MG63 (cell line): ENCODE measurements at regions not wholly inside any gene's neighbourhood (a gene's known extent, or its start where the extent isn't known, plus 50 kb on each side); places are given as distances from the start of the nearest gene placed in this dataset.

Experiments
- DNase-seq: peaks from one replicate; pipeline ENCODE4 v3.0.0-alpha.2; 2020
- H3K27me3 ChIP-seq: fragments of 250-450 bp; sonication (Bioruptor Pico); 2 replicates; pipeline ENCODE4 v1.5.1; 2020; ENCODE audit warnings: mild to moderate bottlenecking, moderate library complexity
- H3K36me3 ChIP-seq: fragments of 250-450 bp; sonication (Bioruptor Pico); 2 replicates; pipeline ENCODE4 v1.5.1; 2020; ENCODE audit warnings: mild to moderate bottlenecking, moderate library complexity
- H3K4me3 ChIP-seq: fragments of 250-450 bp; sonication (Bioruptor Pico); 2 replicates; pipeline ENCODE4 v1.5.1; 2020; ENCODE audit warnings: mild to moderate bottlenecking, moderate library complexity
- H3K9me3 ChIP-seq: fragments of 250-450 bp; sonication (Bioruptor Pico); 2 replicates; pipeline ENCODE4 v1.5.1; 2020; ENCODE audit warnings: mild to moderate bottlenecking, moderate library complexity

DNA sequence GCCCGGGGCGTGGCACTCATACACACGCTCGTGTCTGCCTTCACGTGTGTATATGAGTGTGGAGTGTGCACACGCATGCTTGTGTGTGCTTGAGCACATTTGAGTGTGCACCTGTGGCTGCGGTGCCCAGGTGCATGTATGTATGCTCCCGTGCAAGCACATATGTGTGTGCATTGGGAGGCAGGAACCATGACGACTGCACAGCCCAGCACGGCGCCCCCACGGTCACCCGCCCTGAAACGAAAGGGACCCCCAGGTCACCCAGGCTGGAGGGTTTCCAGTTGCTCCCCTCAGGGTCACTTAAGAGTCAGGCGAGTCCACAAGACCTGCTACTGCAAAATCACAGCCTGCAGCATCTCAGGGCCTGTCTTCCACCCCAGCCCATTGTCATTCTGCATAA lies 94.7 kb downstream of the YTHDF1 start:
- Histone ChIP-seq H3K27me3 (peaks cover 45% of the 10 kb centered on the region), H3K36me3 (no peaks in the 10 kb centered on the region), H3K9me3 (no peaks in the 10 kb centered on the region), H3K4me3 (no peak overlapping the region)
- no peak for DNase-seq

DNA sequence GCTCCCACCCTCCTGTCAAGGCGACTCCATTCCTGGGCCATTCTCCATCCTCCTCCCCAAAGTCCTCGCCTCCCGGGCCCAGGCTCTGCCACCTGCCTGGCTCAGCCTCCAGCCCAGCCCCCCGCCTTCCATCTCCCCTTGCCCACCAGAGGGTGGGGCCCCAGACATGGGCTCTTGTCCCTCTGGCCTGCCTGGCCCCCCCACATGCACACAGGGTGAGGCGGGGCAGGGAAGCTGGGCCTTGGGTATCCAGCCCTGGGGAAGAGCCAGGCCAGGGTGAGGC lies 95.2 kb downstream of the YTHDF1 start:
- no peak for DNase-seq
- Histone ChIP-seq H3K9me3 (no peaks in the 10 kb centered on the region), H3K36me3 (no peaks in the 10 kb centered on the region), H3K27me3 (peaks cover 50% of the 10 kb centered on the region), H3K4me3 (no peak overlapping the region)

DNA sequence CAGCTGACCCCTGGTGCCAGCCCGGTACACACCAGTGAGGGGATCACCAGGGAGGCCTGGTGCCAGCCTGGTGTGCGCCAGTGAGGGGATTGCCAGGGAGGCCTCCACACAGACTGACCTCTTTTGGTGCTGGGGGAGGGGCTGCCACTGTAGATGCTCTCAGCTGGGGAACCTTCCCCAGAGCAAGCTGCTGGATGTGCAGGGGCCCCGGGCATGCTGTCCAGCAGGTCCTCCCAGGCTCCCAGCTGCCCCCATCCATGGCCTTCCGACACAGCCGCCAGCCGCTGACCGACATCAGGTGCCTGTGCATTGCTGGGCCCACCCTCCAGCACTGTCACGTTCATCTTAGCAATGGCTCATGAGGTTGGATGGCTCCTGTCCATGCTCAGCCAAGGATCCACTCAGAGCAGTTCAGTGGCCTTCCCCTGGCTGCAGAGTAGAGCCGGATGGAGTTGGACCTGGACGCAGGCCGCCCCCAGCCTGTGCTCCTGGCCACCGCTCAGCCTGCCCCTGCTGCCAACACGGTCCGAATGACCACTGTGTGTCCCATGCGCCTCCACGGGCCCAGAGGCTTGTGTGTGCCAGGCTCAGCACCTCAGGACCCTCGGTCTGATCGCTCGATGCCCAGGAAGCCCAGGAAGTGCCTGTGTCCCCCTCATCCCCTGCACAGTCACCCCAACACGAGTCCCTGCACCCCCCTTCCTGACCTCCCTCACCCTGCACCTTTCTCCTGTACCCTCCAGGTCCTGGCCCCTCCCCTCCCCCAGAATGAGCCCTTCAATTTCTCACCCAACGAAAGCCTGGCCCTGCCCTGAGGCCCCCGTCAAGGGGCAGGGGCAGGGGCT lies 95.7 kb downstream of the YTHDF1 start:
- peaks cover 56% of the 10 kb centered on the region for H3K27me3 ChIP-seq
- no peak overlapping the region for H3K4me3 ChIP-seq
- H3K36me3 ChIP-seq, result no peaks in the 10 kb centered on the region
- DNase-seq, result no peak
- no peaks in the 10 kb centered on the region for H3K9me3 ChIP-seq

DNA sequence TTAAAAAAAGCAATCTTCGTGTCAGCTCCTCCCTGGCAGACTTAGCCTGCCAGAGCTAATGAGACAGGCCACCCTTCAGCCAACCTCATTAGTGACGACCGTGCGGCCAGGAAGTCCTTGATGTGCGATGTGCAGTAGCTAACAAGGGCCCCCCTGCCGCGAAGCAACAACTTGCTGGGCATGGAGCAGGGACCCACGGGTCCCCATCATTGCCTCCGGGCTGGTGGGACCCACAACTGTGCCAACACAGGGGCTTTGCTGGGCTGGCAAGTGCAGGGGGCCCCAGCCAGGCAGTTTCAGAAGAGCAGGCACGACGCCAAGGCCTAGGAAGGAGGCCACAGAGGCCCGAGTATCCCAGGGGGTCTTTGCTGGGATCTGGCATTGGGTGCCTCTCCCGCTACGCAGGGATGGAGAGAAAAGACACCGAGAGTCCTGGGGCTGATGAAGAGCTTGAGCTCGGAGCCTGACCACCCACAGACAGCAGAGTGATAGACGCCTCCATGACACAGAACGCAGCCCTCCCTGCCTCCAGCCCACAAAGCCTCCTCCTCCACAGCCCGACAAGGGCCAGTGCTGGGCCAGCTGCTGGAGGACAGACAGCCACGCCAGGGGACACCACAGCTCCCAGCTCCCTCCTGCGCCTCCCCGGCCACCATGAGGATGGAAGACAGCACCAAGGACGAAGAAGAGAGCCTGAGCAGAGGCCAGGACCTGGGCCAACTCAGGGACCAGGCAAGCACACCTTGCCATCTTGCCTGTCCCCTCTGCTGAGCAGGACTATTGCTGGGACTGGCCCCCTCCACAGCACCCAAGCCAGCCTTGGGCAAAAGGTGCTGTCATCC lies 96.6 kb downstream of the YTHDF1 start:
- DNase-seq, result no peak
- no peaks in the 10 kb centered on the region for H3K36me3 ChIP-seq
- H3K9me3 ChIP-seq, result no peaks in the 10 kb centered on the region
- H3K4me3 ChIP-seq, result no peak overlapping the region
- peaks cover 61% of the 10 kb centered on the region for H3K27me3 ChIP-seq

DNA sequence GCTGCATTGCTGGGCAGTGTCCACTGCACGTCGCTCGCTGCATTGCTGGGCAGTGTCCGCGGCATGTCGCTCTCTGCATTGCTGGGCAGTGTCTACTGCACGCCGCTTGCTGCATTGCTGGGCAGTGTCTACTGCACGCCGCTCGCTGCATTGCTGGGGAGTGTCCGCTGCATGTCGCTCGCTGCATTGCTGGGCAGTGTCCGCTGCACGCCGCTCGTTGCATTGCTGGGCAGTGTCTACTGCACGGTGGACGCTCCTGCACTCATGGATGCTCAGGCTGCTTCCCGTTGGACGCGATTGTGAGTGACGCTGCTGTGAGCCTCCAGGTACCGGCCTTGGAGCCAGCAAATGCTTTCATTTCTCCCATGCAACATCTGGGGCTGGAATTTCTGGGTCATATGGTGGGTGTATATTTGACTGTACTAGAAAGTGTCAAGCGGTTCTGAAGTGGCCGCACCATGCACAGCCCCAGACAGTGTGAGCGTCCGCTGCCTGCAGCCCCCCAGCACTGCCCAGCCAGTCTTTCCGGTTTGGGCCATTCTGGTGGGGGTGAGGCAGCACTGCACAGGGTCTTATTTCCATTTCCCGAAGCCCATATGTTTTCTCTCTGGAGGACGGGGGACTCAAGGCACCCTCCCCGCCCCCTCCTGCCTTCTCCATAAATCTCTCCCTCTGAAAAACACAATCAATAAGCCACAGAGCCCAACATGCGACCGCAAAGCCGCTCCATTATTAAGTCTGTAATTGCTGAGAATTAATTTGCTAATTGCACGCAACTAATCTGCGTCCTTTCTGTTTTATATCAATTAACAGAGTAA lies 97.4 kb downstream of the YTHDF1 start:
- H3K27me3 ChIP-seq, result peaks cover 64% of the 10 kb centered on the region
- H3K36me3 ChIP-seq, result no peaks in the 10 kb centered on the region
- H3K4me3 ChIP-seq, result no peak overlapping the region
- H3K9me3 ChIP-seq, result no peaks in the 10 kb centered on the region
- no peak for DNase-seq

DNA sequence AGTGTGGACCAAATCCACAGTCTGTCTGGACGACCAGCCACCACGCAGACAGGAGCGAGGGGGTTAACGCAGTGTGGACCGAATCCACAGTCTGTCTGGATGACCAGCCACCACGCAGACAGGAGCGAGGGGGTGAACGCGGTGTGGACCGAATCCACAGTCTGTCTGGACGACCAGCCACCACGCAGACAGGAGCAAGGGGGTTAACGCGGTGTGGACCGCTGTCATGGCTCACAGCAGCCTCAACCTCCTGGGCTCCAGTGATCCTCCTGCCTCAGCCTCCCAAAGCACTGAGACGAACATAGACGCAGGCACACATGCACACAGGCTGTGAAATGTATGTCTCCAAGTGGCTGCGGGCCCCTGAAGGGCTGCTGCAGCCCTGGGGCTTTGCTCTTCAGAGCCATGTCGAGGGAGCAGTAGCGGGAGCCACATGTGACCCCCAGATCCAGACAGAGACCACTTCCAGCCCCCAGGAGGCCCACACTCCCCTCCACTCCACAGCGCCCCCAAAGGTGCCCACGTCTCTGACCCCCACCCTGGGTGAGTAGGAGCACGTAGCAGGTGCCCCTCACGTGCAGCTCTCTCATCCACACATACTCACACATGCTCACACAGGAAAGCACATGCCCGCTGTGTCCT lies 98.1 kb downstream of the YTHDF1 start:
- DNase-seq, result no peak
- Histone ChIP-seq H3K9me3 (no peaks in the 10 kb centered on the region), H3K36me3 (no peaks in the 10 kb centered on the region), H3K4me3 (no peak overlapping the region), H3K27me3 (peaks cover 66% of the 10 kb centered on the region)

DNA sequence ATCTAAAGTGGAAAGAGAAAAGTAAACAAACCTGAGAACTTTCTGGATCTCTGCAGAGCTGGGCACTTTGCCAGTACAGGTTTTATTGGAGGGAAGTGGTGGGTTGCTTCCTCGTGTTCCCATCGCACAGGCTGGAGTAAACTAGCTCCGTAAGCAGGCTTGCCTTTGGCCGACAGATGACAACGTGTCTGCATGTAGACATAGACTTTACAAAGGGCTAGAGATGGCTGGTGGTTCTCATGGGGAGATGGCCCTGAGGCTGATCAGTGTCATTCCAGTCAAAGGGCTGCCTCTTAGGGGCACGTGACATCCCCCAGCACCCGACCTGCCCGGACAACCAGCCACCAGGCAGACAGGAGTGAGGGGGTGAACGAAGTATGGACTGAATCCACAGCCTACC lies 98.8 kb downstream of the YTHDF1 start:
- Histone ChIP-seq H3K36me3 (no peaks in the 10 kb centered on the region), H3K4me3 (no peak overlapping the region), H3K9me3 (peaks cover 1% of the 10 kb centered on the region; the same call in 1 of the 2 replicates), H3K27me3 (peaks cover 60% of the 10 kb centered on the region)
- DNase-seq, result no peak

DNA sequence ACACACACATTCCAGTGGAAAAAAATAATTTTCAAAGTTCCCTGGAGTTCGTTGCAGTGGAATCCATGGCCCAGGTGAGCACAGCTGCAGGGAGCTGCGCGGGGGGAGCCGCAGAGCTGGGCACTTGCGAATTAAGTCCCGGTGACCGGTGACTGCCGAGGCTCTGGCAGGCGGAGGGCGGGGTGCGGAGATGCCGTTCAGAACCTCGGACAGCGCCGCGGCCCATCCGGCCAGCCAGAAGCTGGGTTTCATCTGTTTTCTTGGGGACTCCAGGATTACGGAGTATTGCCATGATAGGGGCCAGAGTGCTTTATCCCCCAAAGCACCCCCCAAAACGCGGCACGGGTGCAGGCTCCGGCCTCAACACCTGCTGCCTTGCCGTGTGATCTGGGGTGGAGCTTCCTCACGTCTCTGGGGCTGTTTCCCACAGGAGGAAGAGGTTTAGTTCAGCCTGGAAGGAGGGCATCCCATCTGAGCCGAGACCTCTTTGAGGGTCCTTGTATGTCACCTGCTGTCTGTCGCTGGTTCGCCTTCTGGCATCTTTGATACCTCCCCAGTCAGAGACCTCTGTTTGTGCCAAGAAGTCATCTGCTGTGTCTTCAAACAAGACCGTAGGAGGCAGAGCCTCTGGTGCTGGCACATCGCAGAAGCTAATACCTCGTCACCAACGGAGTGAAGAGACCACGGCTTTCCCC lies 99.4 kb downstream of the YTHDF1 start:
- Histone ChIP-seq H3K9me3 (peaks cover 7% of the 10 kb centered on the region), H3K36me3 (no peaks in the 10 kb centered on the region), H3K4me3 (no peak overlapping the region), H3K27me3 (peaks cover 56% of the 10 kb centered on the region)
- no peak for DNase-seq

DNA sequence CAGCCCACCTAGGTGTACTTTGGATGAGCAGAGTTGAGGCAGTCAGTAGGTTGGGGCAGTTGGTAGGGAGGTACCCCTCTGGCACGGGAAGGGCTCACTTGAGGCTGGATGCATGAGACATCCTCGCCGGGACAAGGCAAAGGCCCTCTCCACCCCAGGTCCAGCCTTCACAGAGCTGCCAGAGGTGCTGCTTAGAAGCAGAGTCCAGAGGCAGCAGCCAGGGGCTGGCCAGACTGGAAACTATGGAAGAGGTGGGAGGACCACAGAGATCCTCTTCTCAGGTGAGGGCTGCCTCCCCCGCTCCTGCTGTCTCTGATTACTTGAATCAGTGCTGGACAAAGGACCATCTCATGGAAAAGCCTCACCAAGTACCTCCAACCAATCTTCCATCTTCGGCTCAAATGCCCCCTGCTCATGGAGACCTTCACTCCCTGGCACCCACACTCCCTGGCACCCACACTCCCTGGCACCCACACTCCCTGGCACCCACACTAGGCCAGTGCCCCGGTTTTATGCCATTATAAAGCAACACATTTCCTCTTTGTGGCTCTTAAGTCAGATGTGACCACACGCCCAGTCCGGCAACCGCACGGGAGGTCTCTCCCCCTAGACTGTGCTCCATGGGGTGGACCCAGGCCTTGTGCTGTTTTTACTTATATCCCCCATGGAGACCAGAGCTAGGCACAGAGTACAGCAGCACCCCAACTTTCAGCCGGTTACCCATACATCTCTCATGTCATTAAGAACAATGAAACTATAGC lies 100.1 kb downstream of the YTHDF1 start:
- Histone ChIP-seq H3K27me3 (peaks cover 56% of the 10 kb centered on the region), H3K4me3 (no peak overlapping the region), H3K36me3 (no peaks in the 10 kb centered on the region), H3K9me3 (peaks cover 9% of the 10 kb centered on the region)
- DNase-seq, result no peak

DNA sequence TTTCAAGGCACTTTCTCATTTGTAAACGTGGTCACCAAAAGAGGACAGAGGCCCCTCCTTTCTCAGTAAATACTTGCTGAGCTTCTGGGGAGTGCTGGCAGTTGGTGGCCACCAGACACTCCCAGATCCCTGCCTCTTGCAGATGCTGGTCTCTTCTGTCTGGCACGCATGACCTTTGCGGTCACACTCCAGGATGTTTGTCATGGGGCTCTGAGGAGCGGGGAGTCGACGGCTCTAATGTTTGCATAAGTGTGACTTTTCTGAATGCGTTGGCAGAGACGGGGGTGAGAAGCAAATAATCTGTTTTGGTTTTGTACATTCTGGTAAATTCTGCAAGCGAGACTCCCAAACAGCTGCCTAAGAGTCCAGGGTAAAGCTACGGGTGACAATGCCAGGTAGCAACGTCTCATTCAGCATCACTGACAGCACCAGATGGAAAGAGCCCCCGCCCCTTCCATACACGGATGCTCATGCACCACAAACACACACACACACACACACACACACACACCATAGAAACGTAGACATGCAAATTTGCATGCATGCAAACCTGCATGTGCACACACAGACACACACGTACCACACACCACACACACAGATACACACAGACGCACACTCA lies 101.1 kb downstream of the YTHDF1 start:
- DNase-seq, result no peak
- Histone ChIP-seq H3K4me3 (no peak overlapping the region), H3K9me3 (peaks cover 11% of the 10 kb centered on the region), H3K36me3 (no peaks in the 10 kb centered on the region), H3K27me3 (peaks cover 52% of the 10 kb centered on the region)

DNA sequence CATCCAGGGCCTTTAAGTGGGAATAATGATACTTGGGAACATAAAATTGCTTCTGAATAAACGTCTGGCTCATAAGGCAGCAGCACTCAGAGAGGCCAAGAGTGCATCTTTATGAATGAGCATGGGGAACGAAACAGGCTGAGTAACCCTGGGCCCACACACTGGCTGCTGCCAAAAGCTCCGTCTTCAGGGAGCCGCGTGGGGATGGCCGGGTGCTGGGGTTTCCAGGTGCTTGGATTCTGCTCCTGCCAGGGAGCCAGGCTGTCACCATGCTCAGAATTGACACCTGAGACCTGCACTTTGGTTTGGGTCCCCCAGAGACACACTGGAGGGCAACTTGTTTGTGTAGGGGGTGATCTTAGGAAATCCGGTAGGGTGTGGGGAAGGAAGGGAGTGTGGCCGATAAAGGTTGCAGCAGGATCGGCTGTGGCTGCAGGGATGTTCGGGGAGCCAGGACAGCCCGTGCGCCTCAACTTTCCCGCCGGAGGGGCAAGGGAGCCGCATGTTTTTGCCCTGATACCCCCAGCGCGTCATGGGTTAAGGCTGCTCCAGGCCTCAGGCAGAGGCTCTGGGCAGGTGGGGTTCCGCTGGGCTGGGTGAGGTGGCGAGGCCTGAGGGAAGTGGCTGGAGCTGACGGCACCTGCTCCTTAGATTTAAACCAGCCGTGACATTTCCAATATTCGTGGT lies 101.8 kb downstream of the YTHDF1 start:
- peaks cover 48% of the 10 kb centered on the region for H3K27me3 ChIP-seq
- DNase-seq, result no peak
- no peaks in the 10 kb centered on the region for H3K36me3 ChIP-seq
- H3K4me3 ChIP-seq, result no peak overlapping the region
- peaks cover 11% of the 10 kb centered on the region for H3K9me3 ChIP-seq

DNA sequence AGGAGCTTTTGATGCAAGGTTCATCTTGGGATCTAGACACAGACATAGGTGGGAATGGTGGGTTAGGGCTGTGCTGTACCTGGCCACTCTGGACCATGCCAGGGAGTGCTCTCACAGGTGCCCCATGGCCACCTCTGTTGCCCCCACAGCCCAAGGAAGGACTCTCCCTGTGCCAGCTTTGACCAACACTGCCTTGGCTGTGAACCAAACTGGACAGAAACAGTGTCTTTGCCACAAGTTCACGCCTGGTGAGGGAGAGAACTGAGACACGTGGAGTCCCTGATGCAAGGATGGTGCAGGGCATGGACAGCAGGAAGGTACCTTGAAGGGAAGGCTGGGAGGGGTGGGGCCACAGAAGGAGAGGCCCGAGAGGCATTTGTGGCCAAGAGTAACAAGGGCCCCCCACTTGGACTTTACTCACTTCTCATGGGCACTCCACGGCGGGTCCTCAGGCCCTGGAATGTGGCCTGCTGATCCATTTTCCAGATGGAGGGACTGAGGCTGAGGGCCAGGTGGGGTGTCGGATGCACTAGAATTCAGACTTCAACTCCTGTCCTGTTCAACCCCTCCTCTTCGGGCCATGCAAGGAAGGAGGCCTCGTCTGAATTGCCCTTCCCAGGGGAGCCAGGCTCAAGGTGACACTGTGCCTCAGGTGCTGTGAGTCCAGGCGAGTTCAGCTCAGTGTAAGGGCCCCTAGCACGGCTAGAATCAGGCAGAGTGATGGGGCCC lies 103.3 kb downstream of the YTHDF1 start:
- Histone ChIP-seq H3K27me3 (peaks cover 41% of the 10 kb centered on the region), H3K9me3 (peaks cover 15% of the 10 kb centered on the region), H3K4me3 (no peak overlapping the region), H3K36me3 (no peaks in the 10 kb centered on the region)
- no peak for DNase-seq

DNA sequence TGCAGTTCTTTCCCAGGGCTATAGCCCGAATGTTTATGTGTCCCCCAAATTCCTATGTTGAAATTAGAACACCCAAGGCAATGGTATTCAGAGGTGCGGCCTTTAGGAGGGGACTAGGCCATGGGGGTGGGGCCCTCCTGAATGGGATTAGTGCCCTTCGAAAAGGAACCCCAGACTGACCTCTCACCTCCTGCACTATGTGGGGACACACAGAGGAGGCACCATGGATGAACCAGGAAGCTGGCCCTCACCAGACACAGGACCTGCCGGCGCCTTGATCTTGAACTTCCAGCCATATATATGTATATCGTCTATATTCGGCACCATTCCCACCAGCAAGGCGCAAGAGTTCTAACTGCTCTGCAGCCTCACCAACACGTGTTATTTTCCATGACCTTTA lies 101.5 kb upstream of the BHLHE23 start:
- peaks cover 15% of the 10 kb centered on the region for H3K9me3 ChIP-seq
- H3K36me3 ChIP-seq, result no peaks in the 10 kb centered on the region
- no peak overlapping the region for H3K4me3 ChIP-seq
- no peak for DNase-seq
- peaks cover 10% of the 10 kb centered on the region for H3K27me3 ChIP-seq
